HG03108 (cell line): ENCODE measurements at regions not wholly inside any gene's neighbourhood (a gene's known extent, or its start where the extent isn't known, plus 50 kb on each side); places are given as distances from the start of the nearest gene placed in this dataset.

Experiments
- ATAC-seq: cut with Tn5 transposase; IDR thresholded peaks from one replicate; pipeline ENCODE4 v1.9.1; 2021; ENCODE audit warnings: moderate library complexity; ENCODE audit not compliant: unreplicated experiment

DNA sequence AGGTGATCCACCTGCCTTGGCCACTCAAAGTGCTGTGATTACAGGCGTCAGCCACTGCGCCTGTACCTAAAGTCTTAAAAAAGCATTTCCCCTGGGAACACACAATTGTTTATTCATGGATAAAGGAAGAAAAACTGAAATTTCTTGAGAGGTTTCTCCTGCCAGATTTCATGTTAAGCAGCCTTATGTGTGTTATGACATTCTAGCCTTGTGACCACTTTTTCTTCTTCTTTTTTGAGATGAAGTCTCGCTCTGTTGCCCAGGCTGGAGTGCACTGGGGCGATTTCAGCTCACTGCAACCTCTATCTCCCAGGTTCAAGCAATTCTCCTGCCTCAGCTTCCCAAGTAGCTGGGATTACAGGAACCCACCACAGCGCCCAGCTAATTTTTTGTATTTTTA lies 57.8 kb upstream of the PLAC8 start:
- no peak for ATAC-seq

GRCh38 chr4:83171436-83172039 lies 57.0 kb upstream of the PLAC8 start:
- ATAC-seq = no peak

DNA sequence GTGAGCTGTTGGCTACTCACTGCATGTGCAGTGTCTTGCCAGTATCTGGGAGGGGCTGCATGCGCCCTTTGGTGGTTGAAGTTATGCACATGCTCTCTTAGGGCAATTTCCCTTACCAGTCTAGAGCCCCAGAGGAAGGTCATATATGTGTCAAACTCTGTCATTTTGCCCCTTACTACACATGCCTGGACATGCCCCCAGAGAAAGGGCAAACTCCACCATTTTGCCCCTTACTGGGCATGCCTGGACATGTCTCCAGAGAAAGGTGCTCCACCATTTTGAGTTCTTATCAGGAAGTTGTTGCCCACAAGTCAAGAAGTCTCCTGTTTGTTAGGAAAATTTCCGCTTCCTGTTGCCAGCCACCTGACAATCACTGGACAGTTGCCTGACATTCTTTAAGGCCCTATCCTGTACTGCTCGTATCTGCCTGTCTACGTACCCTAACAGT lies 56.4 kb upstream of the PLAC8 start:
- ATAC-seq = no peak
